K562 (cell line): ENCODE measurements at regions not wholly inside any gene's neighbourhood (a gene's known extent, or its start where the extent isn't known, plus 50 kb on each side); places are given as distances from the start of the nearest gene placed in this dataset.

ENCODE experiments used
- ATAC-seq: fragments of 200-7000 bp; cut with Tn5 transposase; 3 replicates; pipeline ENCODE4 v1.9.1; 2020; ENCODE audit warnings: moderate library complexity
- BruUV-seq: library from RNA; stranded (reverse); fragments of 400-500 nt; replicated peaks from 2 replicates; lab custom pipeline; 2021; lab: Mats Ljungman, UMichigan
- CTCF ChIA-PET: fragments of 300-600 bp; formaldehyde crosslinking; extraction: SDS; loops from one replicate; lab custom pipeline; 2021; ENCODE audit warnings: low intra/inter-chr PET ratio; lab: Yijun Ruan, JAX
- POLR2A ChIA-PET: fragments of 300-600, 350-650 bp; sonication (Branson Sonifier 250); formaldehyde crosslinking; extraction: SDS; loops from one replicate; lab custom pipeline; 2021; ENCODE audit warnings: antibody characterized with exemption, inconsistent platforms; lab: Yijun Ruan, JAX
- DNase-seq, 4 experiments: peaks; one replicate each; pipeline versions ENCODE4 v3.0.0 to v3.0.0-alpha.2; 2011 to 2018; ENCODE audit warnings: low spot score in 3 of 4, mixed read lengths in 3 of 4; ENCODE audit errors: extremely low read depth in 1 of 4
- FAIRE-seq: peaks from 2 replicates; lab custom pipeline; 2011; peaks lifted over from hg19 to GRCh38; lab: Jason Lieb, UNC
- H2AFZ ChIP-seq: 2 replicates; pipeline ENCODE4 v1.6.0; 2011; ENCODE audit warnings: low read depth, low read length, control low read depth, inconsistent platforms
- H3K27ac ChIP-seq: fragments of 200-600 bp; 3 replicates; pipeline ENCODE4 v1.8.0; 2011; ENCODE audit warnings: low read depth, mild to moderate bottlenecking, control low read depth, inconsistent platforms, low read length, moderate library complexity, mixed read lengths; ENCODE audit errors: extremely low read depth
- H3K27me3 ChIP-seq, 2 experiments: fragments of 300-600 bp in 1 of 2; 2 replicates in 1 of 2; 3 replicates in 1 of 2; pipeline versions ENCODE4 v1.6.0 to v1.8.0; 2011; ENCODE audit warnings: inconsistent platforms in 2 of 2, low read length in 2 of 2, mild to moderate bottlenecking in 1 of 2, mixed read lengths in 1 of 2, moderate library complexity in 1 of 2; ENCODE audit not compliant: control insufficient read depth in 2 of 2, insufficient read depth in 2 of 2
- H3K36me3 ChIP-seq: fragments of 300-600 bp; 3 replicates; pipeline ENCODE4 v1.8.0; 2011; ENCODE audit warnings: mild to moderate bottlenecking, low read length, inconsistent platforms; ENCODE audit not compliant: control insufficient read depth, insufficient read depth
- H3K4me1 ChIP-seq, 2 experiments: fragments of 200-600 bp in 1 of 2; replicated peaks in 1 of 2; 2 replicates in 1 of 2; 3 replicates in 1 of 2; pipeline versions ENCODE4 v1.5.1 to v1.8.0; 2011; ENCODE audit warnings: inconsistent platforms in 2 of 2, low read length in 2 of 2, mild to moderate bottlenecking in 1 of 2, mixed read lengths in 1 of 2, moderate library complexity in 1 of 2; ENCODE audit not compliant: control insufficient read depth in 2 of 2, insufficient read depth in 2 of 2
- H3K4me2 ChIP-seq: 2 replicates; pipeline ENCODE4 v1.6.1; 2011; ENCODE audit warnings: low read length, control low read depth, inconsistent platforms, mixed read lengths; ENCODE audit not compliant: insufficient read depth
- H3K4me3 ChIP-seq: fragments of 200-600 bp; sonication (generic), shearing (Covaris generic); 2 replicates; pipeline ENCODE4 v1.5.1; 2016; ENCODE audit warnings: control low read depth, inconsistent platforms
- H3K79me2 ChIP-seq: fragments of 200-600 bp; 3 replicates; pipeline ENCODE4 v1.8.0; 2011; ENCODE audit warnings: low read length, inconsistent platforms; ENCODE audit not compliant: control insufficient read depth, insufficient read depth
- H3K9ac ChIP-seq, 2 experiments: 2 replicates each; pipeline versions ENCODE4 v1.6.0 to v1.6.1; 2011; ENCODE audit warnings: low read depth in 2 of 2, low read length in 2 of 2, control low read depth in 1 of 2, inconsistent platforms in 1 of 2, mild to moderate bottlenecking in 1 of 2, mixed read lengths in 1 of 2; ENCODE audit not compliant: insufficient read depth in 1 of 2
- H3K9me1 ChIP-seq: one replicate; pipeline ENCODE4 v1.6.0; 2011; ENCODE audit warnings: inconsistent platforms, mild to moderate bottlenecking, low read length, moderate library complexity; ENCODE audit not compliant: control insufficient read depth, insufficient read depth
- H3K9me3 ChIP-seq: replicated peaks from 2 replicates; pipeline ENCODE4 v1.5.1; 2011; ENCODE audit warnings: low read depth, low read length, inconsistent platforms; ENCODE audit not compliant: control insufficient read depth, insufficient read depth
- H4K20me1 ChIP-seq: replicated peaks from 2 replicates; pipeline ENCODE4 v1.6.1; 2011; ENCODE audit warnings: low read length, inconsistent platforms, mixed read lengths; ENCODE audit not compliant: control insufficient read depth, insufficient read depth
- BRD9 ChIP-seq: fragments of 450-650 bp; IDR thresholded peaks from 2 replicates; pipeline ENCODE4 v1.6.1; 2018; ENCODE audit warnings: low read depth; ENCODE audit not compliant: partially characterized antibody
- CREBBP ChIP-seq: IDR thresholded peaks from one replicate; pipeline ENCODE4 v1.6.1; 2012; ENCODE audit warnings: low read depth, mild to moderate bottlenecking, control low read depth, inconsistent platforms, low read length
- CXXC5 ChIP-seq: fragments of 250-450 bp; sonication (Bioruptor Pico); IDR thresholded peaks from 2 replicates; pipeline ENCODE4 v1.8.0; 2022; ENCODE audit warnings: inconsistent platforms, mild to moderate bottlenecking, moderate library complexity
- DACH1 ChIP-seq: fragments of 450-650 bp; IDR thresholded peaks from 2 replicates; pipeline ENCODE4 v1.6.1; 2018; ENCODE audit not compliant: partially characterized antibody
- EHMT2 ChIP-seq: fragments of 450-650 bp; IDR thresholded peaks from 2 replicates; pipeline ENCODE4 v1.6.1; 2018; ENCODE audit warnings: antibody characterized with exemption
- ETS1 ChIP-seq: conservative IDR thresholded peaks from 2 replicates; pipeline ENCODE4 v1.6.1; 2011; ENCODE audit warnings: low read depth, mild to moderate bottlenecking, low read length; ENCODE audit not compliant: control insufficient read depth
- SMAD2 ChIP-seq: fragments of 150-350 bp; IDR thresholded peaks from 2 replicates; pipeline ENCODE4 v1.6.1; 2014; ENCODE audit warnings: low read depth, mild to moderate bottlenecking, low read length
- SMARCB1 ChIP-seq: IDR thresholded peaks from 2 replicates; pipeline ENCODE4 v1.6.1; 2011; ENCODE audit warnings: improper control_type of control experiment, low read depth; ENCODE audit not compliant: insufficient read length
- TEAD4 ChIP-seq, 2 experiments: sonication (generic) in 1 of 2; formaldehyde crosslinking in 1 of 2; IDR thresholded peaks; 2 replicates each; pipeline versions ENCODE4 v1.6.1 to v1.8.0; 2012 to 2022; ENCODE audit warnings: borderline replicate concordance in 1 of 2, inconsistent platforms in 1 of 2, low read length in 1 of 2, mild to moderate bottlenecking in 1 of 2, missing genetic modification reagents in 1 of 2
- TGIF2 ChIP-seq: sonication (generic); formaldehyde crosslinking; IDR thresholded peaks from 2 replicates; pipeline ENCODE4 v1.8.1; 2022; ENCODE audit warnings: mild to moderate bottlenecking, missing genetic modification reagents, moderate library complexity
- U2AF2 ChIP-seq: fragments of 200-400 bp; formaldehyde crosslinking; optimal IDR thresholded peaks from 2 replicates; pipeline ENCODE3; 2017; ENCODE audit warnings: low read depth, mild to moderate bottlenecking, low read length
- ZBTB9 ChIP-seq: fragments of 450-650 bp; formaldehyde crosslinking; IDR thresholded peaks from 2 replicates; pipeline ENCODE4 v1.4.0; 2020; ENCODE audit warnings: mild to moderate bottlenecking, moderate library complexity
- ZNF507 ChIP-seq: conservative IDR thresholded peaks from 2 replicates; pipeline ENCODE4 v1.6.1; 2017; ENCODE audit warnings: missing genetic modification characterization, missing compliant biosample characterization
- WGBS: fragments of 100-300 bp; shearing (Covaris generic); methylation state at CpG from one replicate; pipeline ENCODE4 v1.1.6; 2016; ENCODE audit warnings: low coverage, mixed read lengths; ENCODE audit not compliant: insufficient coverage; ENCODE audit errors: missing lambda C conversion rate; 5-methylcytosine and 5-hydroxymethylcytosine counted together
- in situ Hi-C: fragments of 300-500 bp; cut with MboI; formaldehyde crosslinking; loops from 4 replicates; pipeline ENCODE4 v1.15.0; 2018; ENCODE audit warnings: inconsistent platforms, mixed read lengths
- intact Hi-C: fragments of 100-400 bp; cut with micrococcal nuclease; formaldehyde crosslinking; loops from 2 replicates; pipeline ENCODE4 v1.14.2; 2022

GRCh38 chr4:178102139-178102538 lies 659.9 kb upstream of the AGA start:
- intact Hi-C loops (no loop called here), in situ Hi-C loops (no loop called here)
- Histone ChIP-seq H3K4me3 (no peak overlapping the region), H4K20me1 (no peaks in the 10 kb centered on the region), H3K4me1 (no peaks in the 10 kb centered on the region), H3K36me3 (no peaks in the 10 kb centered on the region), H2AFZ (no peak overlapping the region), H3K9me1 (no peaks in the 10 kb centered on the region), H3K9ac (no peak overlapping the region), H3K27me3 (no peaks in the 10 kb centered on the region)
- POLR2A ChIA-PET = no interaction called here
- DNase-seq = no peak
- 0% methylated on average over 5 of the region's 5 CpGs for WGBS
- BruUV-seq = no TSS peak
- no peak for ATAC-seq
- no peak for TF ChIP-seq TGIF2 (CRISPR knock-in tag)
- no peak for TF ChIP-seq SMAD2
- TF ChIP-seq BRD9 = no peak
- TF ChIP-seq, all 486 proteins: peak for 0
- no peak for FAIRE-seq
- no peak overlapping the region for H3K27ac ChIP-seq
- no peaks in the 10 kb centered on the region for H3K9me3 ChIP-seq
- H3K79me2 ChIP-seq = no peaks in the 10 kb centered on the region
- CTCF ChIA-PET = no interaction called here
- H3K4me2 ChIP-seq = no peak overlapping the region

- no peak for DNase-seq
- H3K36me3 ChIP-seq = no peaks in the 10 kb centered on the region
- intact Hi-C loops (no loop called here), in situ Hi-C loops (no loop called here)
- no peak for ATAC-seq
- ChIA-PET CTCF (no interaction called here), POLR2A (no interaction called here)
- WGBS = 0% methylated on average over 2 of the region's 2 CpGs
- no peaks in the 10 kb centered on the region for H3K4me1 ChIP-seq
- H4K20me1 ChIP-seq = no peaks in the 10 kb centered on the region
- no peaks in the 10 kb centered on the region for H3K79me2 ChIP-seq
- no TSS peak for BruUV-seq
- no peaks in the 10 kb centered on the region for H3K27me3 ChIP-seq
- no peak overlapping the region for H3K9ac ChIP-seq
- H2AFZ ChIP-seq = no peak overlapping the region
- no peak overlapping the region for H3K4me3 ChIP-seq
- FAIRE-seq = no peak
- H3K27ac ChIP-seq = no peak overlapping the region
- H3K4me2 ChIP-seq = no peak overlapping the region
- no peaks in the 10 kb centered on the region for H3K9me3 ChIP-seq
- H3K9me1 ChIP-seq = no peaks in the 10 kb centered on the region
- TF ChIP-seq CREBBP (no peak), CXXC5 (CRISPR knock-in tag) (no peak), EHMT2 (no peak), DACH1 (no peak), SMARCB1 (no peak), TEAD4 (IDR thresholded peaks at IDR 0.05; ENCODE audit: low read length) (no peak), TEAD4 (CRISPR knock-in tag; IDR thresholded peaks at IDR 0.05; ENCODE audit: borderline replicate concordance) (no peak), ZBTB9 (no peak), ZNF507 (no peak), U2AF2 (no peak), ETS1 (no peak)
Measured at GRCh38 chr4:178105242-178105641, 663.0 kb upstream of the AGA start.
